OCI-LY7 (cell line): ENCODE measurements at regions not wholly inside any gene's neighbourhood (a gene's known extent, or its start where the extent isn't known, plus 50 kb on each side); places are given as distances from the start of the nearest gene placed in this dataset.
"Not testable (repeated sequence)": the region's sequence is repeated elsewhere in the genome, so short reads cannot be mapped to it uniquely, and the experiment has no call there.

Experiments used
- BruUV-seq: library from RNA; stranded (reverse); fragments of 400-500 nt; replicated peaks from 2 replicates; lab custom pipeline; 2021; lab: Mats Ljungman, UMichigan
- CTCF ChIA-PET: fragments of 300-600 bp; sonication (Branson Sonifier 250); formaldehyde crosslinking; loops from one replicate; lab custom pipeline; 2022; ENCODE audit warnings: antibody characterized with exemption; ENCODE audit not compliant: unreplicated experiment; lab: Charles Lee
- POLR2A ChIA-PET: fragments of 300-600 bp; sonication (Branson Sonifier 250); formaldehyde crosslinking; loops from one replicate; lab custom pipeline; 2022; ENCODE audit warnings: antibody characterized with exemption; lab: Charles Lee
- DNase-seq: peaks from one replicate; pipeline ENCODE4 v3.0.0-alpha.2; 2015; ENCODE audit warnings: low spot score
- H2AFZ ChIP-seq: fragments of 200-600 bp; sonication (generic), shearing (Covaris generic); 2 replicates; pipeline ENCODE4 v1.6.1; 2014; ENCODE audit warnings: mild to moderate bottlenecking, antibody characterized with exemption, low read length, moderate library complexity
- H3K27ac ChIP-seq: fragments of 200-600 bp; sonication (generic); 2 replicates; pipeline ENCODE4 v1.5.1; 2014; ENCODE audit warnings: mixed run types, low read depth, mild to moderate bottlenecking, moderate library complexity, low read length, inconsistent platforms; ENCODE audit not compliant: poor library complexity, severe bottlenecking
- H3K36me3 ChIP-seq: fragments of 200-600 bp; sonication (generic); 2 replicates; pipeline ENCODE4 v1.6.1; 2014; ENCODE audit warnings: mild to moderate bottlenecking, antibody characterized with exemption, low read length, moderate library complexity, mixed read lengths; ENCODE audit not compliant: insufficient read depth
- H3K4me1 ChIP-seq: fragments of 200-600 bp; sonication (generic); 2 replicates; pipeline ENCODE4 v1.5.1; 2014; ENCODE audit warnings: mild to moderate bottlenecking, low read length; ENCODE audit not compliant: insufficient read depth, poor library complexity, severe bottlenecking
- H3K4me2 ChIP-seq: fragments of 200-600 bp; sonication (generic); 2 replicates; pipeline ENCODE4 v1.6.1; 2014; ENCODE audit warnings: mild to moderate bottlenecking, low read length
- H3K4me3 ChIP-seq: fragments of 200-600 bp; sonication (generic); 2 replicates; pipeline ENCODE4 v1.5.1; 2014; ENCODE audit warnings: mild to moderate bottlenecking, low read depth, low read length; ENCODE audit not compliant: poor library complexity, severe bottlenecking
- H3K79me2 ChIP-seq: fragments of 200-600 bp; sonication (generic); 2 replicates; pipeline ENCODE4 v1.6.1; 2016; ENCODE audit warnings: low read depth, mild to moderate bottlenecking, low read length, moderate library complexity, mixed read lengths; ENCODE audit not compliant: insufficient read depth
- H3K9me2 ChIP-seq: fragments of 200-600 bp; sonication (generic); 2 replicates; pipeline ENCODE4 v1.6.1; 2016; ENCODE audit warnings: mild to moderate bottlenecking, low read length, mixed read lengths; ENCODE audit not compliant: insufficient read depth
- H3K9me3 ChIP-seq: fragments of 200-600 bp; sonication (generic); 2 replicates; pipeline ENCODE4 v1.6.1; 2014; ENCODE audit warnings: mild to moderate bottlenecking, mixed run types, low read length, mixed read lengths
- H4K20me1 ChIP-seq: fragments of 200-600 bp; sonication (generic); 2 replicates; pipeline ENCODE4 v1.6.1; 2014; ENCODE audit warnings: mild to moderate bottlenecking, antibody characterized with exemption, low read length, moderate library complexity, mixed read lengths; ENCODE audit not compliant: insufficient read depth
- EZH2phosphoT487 ChIP-seq: fragments of 200-600 bp; sonication (generic); IDR thresholded peaks from 2 replicates; pipeline ENCODE4 v1.6.1; 2018; ENCODE audit warnings: low read depth, borderline replicate concordance, mild to moderate bottlenecking, mixed run types, antibody characterized with exemption, low read length, moderate library complexity, mixed read lengths
- intact Hi-C: fragments of 100-400 bp; cut with micrococcal nuclease; formaldehyde crosslinking; loops from one replicate; pipeline ENCODE4 v1.10.0; 2022; ENCODE audit not compliant: unreplicated experiment
- TF ChIP-seq, protein P1 (sequence below): fragments of 200-600 bp; sonication (generic); conservative IDR thresholded peaks from 2 replicates; pipeline ENCODE4 v1.5.1; 2014; ENCODE audit warnings: mild to moderate bottlenecking, antibody characterized with exemption, low read length, moderate library complexity, mixed read lengths

DNA sequence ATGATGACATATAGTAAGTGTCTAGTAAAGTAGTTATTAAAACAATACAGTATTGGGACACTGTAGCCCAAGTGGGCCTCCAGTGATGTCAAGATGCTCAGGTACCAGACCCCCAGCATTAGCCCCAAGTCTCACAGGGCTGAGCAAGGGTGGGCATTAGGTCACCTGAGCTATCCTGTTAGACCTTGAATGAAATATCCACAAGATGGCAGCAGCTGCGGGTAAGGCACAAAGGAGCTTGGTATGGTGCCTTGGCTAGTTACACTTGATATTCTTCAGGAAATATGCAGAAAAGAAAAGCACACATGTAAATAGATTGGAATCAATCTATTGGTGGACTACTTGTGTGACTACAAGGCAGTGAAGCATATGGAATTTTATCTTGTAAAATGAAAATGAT is 701.8 kb upstream of the ADGRB3 start:
- Histone ChIP-seq H3K9me3 (no peaks in the 10 kb centered on the region), H3K4me1 (no peaks in the 10 kb centered on the region), H3K4me3 (no peak overlapping the region), H3K4me2 (no peak overlapping the region), H2AFZ (no peak overlapping the region), H4K20me1 (no peaks in the 10 kb centered on the region), H3K9me2 (no peaks in the 10 kb centered on the region; the same call in 1 of the 2 replicates), H3K79me2 (no peaks in the 10 kb centered on the region), H3K36me3 (no peaks in the 10 kb centered on the region), H3K27ac (no peak overlapping the region)
- intact Hi-C loops = loop anchor here (2.0 to 5.0 kb wide), 2 partner anchors 264 to 294 kb away; no protein-coding TSS in a partner anchor
- ChIA-PET CTCF (no interaction called here), POLR2A (interaction anchor here (1.5 kb wide), 1 partner anchor 12 kb away, joined by 3 read pairs; no protein-coding TSS in a partner anchor)
- BruUV-seq = no TSS peak
- TF ChIP-seq EZH2phosphoT487 = no peak
- TF ChIP-seq, protein P1, sequence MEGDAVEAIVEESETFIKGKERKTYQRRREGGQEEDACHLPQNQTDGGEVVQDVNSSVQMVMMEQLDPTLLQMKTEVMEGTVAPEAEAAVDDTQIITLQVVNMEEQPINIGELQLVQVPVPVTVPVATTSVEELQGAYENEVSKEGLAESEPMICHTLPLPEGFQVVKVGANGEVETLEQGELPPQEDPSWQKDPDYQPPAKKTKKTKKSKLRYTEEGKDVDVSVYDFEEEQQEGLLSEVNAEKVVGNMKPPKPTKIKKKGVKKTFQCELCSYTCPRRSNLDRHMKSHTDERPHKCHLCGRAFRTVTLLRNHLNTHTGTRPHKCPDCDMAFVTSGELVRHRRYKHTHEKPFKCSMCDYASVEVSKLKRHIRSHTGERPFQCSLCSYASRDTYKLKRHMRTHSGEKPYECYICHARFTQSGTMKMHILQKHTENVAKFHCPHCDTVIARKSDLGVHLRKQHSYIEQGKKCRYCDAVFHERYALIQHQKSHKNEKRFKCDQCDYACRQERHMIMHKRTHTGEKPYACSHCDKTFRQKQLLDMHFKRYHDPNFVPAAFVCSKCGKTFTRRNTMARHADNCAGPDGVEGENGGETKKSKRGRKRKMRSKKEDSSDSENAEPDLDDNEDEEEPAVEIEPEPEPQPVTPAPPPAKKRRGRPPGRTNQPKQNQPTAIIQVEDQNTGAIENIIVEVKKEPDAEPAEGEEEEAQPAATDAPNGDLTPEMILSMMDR = peak; percentile 60
- DNase-seq = peak; percentile 11

DNA sequence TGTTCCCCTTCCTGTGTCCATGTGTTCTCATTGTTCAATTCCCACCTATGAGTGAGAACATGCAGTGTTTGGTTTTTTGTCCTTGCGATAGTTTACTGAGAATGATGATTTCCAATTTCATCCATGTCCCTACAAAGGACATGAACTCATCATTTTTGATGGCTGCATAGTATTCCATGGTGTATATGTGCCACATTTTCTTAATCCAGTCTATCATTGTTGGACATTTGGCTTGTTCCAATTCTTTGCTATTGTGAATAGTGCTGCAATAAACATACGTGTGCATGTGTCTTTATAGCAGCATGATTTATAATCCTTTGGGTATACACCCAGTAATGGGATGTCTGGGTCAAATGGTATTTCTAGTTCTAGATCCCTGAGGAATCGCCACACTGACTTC is 712.5 kb upstream of the ADGRB3 start:
- DNase-seq = not testable (repeated sequence)

DNA sequence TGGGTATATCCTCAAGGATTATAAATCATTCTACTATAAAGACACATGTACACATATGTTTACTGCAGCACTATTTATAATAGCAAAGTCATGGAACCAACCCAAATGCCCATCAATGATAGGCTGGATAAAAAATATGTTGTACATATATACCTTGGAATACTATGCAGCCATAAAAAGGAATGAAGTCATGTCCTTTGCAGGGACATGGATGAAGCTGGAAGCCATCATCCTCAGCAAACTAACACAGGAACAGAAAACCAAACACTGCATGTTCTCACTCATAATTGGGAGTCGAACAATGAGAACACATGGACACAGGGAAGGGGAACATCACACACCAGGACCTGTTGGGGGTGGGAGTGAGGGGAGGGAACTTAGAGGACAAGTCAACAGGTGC is 715.0 kb upstream of the ADGRB3 start:
- H3K9me3 ChIP-seq, CTCF ChIA-PET: not testable (repeated sequence)

More for the DNA sequence above, 712.5 kb upstream of the ADGRB3 start:
- H3K9me3 ChIP-seq, BruUV-seq, H3K9me2 ChIP-seq, H3K36me3 ChIP-seq, H3K27ac ChIP-seq, H3K4me3 ChIP-seq, POLR2A ChIA-PET, H3K4me1 ChIP-seq, CTCF ChIA-PET, H4K20me1 ChIP-seq, H2AFZ ChIP-seq, H3K79me2 ChIP-seq, H3K4me2 ChIP-seq, intact Hi-C loops: not testable (repeated sequence)

DNA sequence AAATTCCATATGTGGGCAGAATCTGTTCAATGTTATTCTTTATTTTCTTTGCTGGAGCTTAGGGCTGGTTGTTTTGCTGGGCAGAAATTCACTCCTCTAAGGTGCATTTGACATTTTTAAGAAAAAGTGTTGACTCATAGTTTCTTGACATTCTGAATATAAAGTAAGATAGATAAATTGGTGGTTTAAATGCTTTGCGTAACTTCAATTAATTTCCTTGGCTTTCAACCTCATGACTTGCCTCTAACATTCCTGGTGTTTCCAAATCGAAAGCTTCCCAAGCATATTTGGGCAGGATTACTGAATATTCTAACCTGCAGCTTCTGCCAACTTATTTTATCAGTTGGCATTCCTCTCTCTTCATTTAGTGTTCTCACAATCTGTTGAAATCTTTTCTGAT is 718.7 kb upstream of the ADGRB3 start:
- ChIA-PET POLR2A (interaction anchor here (0.6 kb wide), 2 partner anchors 9 to 191 kb away, joined by 3 read pairs; no protein-coding TSS in a partner anchor), CTCF (no interaction called here)

More for the DNA sequence above, 715.0 kb upstream of the ADGRB3 start:
- H3K79me2 ChIP-seq, H3K4me1 ChIP-seq, DNase-seq, H3K27ac ChIP-seq, POLR2A ChIA-PET, H3K36me3 ChIP-seq, intact Hi-C loops, H3K4me2 ChIP-seq, BruUV-seq, H3K9me2 ChIP-seq, H3K4me3 ChIP-seq, H2AFZ ChIP-seq, H4K20me1 ChIP-seq: not testable (repeated sequence)

More for the DNA sequence above, 718.7 kb upstream of the ADGRB3 start:
- Histone ChIP-seq H3K36me3 (no peaks in the 10 kb centered on the region), H3K4me3 (no peak overlapping the region), H3K79me2 (no peaks in the 10 kb centered on the region), H3K27ac (no peak overlapping the region), H3K4me2 (no peak overlapping the region), H3K9me3 (0 out of 2 replicates have a peak, but pooled peaks cover 6% of the 10 kb centered on the region), H3K9me2 (no peaks in the 10 kb centered on the region), H4K20me1 (no peaks in the 10 kb centered on the region), H3K4me1 (no peaks in the 10 kb centered on the region), H2AFZ (no peak overlapping the region)
- BruUV-seq = no TSS peak
- DNase-seq = no peak
- intact Hi-C loops = no loop called here
- TF ChIP-seq, protein P1 = no peak
- no peak for TF ChIP-seq EZH2phosphoT487
